Tibial artery (tissue), 4 donors: ENCODE measurements at regions not wholly inside any gene's neighbourhood (a gene's known extent, or its start where the extent isn't known, plus 50 kb on each side); places are given as distances from the start of the nearest gene placed in this dataset.

ENCODE experiments used
- DNase-seq, 2 donors: peaks; one replicate each; pipeline ENCODE4 v3.0.0-alpha.2; 2019
- H3K27ac ChIP-seq, 2 donors: fragments of 200-600 bp; sonication (generic) in 1 of 2; 1 replicate in 1 of 2; 2 replicates in 1 of 2; pipeline ENCODE4 v1.5.1; 2018 to 2019; ENCODE audit warnings: mild to moderate bottlenecking in 1 of 2
- H3K27me3 ChIP-seq, 2 donors: fragments of 200-600 bp; sonication (generic) in 1 of 2; one replicate each; pipeline versions ENCODE4 v1.5.1 to v1.6.0; 2016 to 2019
- H3K36me3 ChIP-seq, 3 donors: fragments of 200-600 bp; sonication (generic) in 2 of 3; one replicate each; pipeline ENCODE4 v1.5.1; 2016 to 2019; ENCODE audit warnings: mild to moderate bottlenecking in 2 of 3
- H3K4me1 ChIP-seq, 4 donors: fragments of 200-600 bp; sonication (generic) in 2 of 4; 1 replicate in 3 of 4; 2 replicates in 1 of 4; pipeline ENCODE4 v1.5.1; 2016 to 2019
- H3K4me3 ChIP-seq, 2 donors: fragments of 200-600 bp; sonication (generic) in 1 of 2; 1 replicate in 1 of 2; 2 replicates in 1 of 2; pipeline ENCODE4 v1.5.1; 2018 to 2019; ENCODE audit warnings: mild to moderate bottlenecking in 2 of 2
- H3K9me3 ChIP-seq, 3 donors: fragments of 200-600 bp; sonication (generic) in 1 of 3; one replicate each; pipeline ENCODE4 v1.5.1; 2016 to 2019
- CTCF ChIP-seq, 2 experiments: fragments of 200-600 bp in 1 of 2; fragments of 450-650 bp in 1 of 2; IDR thresholded peaks; one replicate each; pipeline ENCODE4 v1.5.1; 2017 to 2019; ENCODE audit warnings: antibody characterized with exemption in 2 of 2, mild to moderate bottlenecking in 1 of 2, moderate library complexity in 1 of 2
- intact Hi-C: fragments of 100-400 bp; cut with DNase I; formaldehyde crosslinking; loops from one replicate; pipeline ENCODE4 v1.15.0; 2023; ENCODE audit warnings: low total_unique reads

- H3K9me3 ChIP-seq, result no peaks in the 10 kb centered on the region
- no peaks in the 10 kb centered on the region for H3K27me3 ChIP-seq
- H3K36me3 ChIP-seq, result no peaks in the 10 kb centered on the region
- H3K4me1 ChIP-seq, result no peaks in the 10 kb centered on the region
- no peak overlapping the region for H3K27ac ChIP-seq
- no peak for DNase-seq
- TF ChIP-seq CTCF (IDR thresholded peaks at IDR 0.05), result no peak
- H3K4me3 ChIP-seq, result no peak overlapping the region
- intact Hi-C loops, result no loop called here
Observed at GRCh38 chr11:90606721-90607120, 383.9 kb upstream of the CHORDC1 start.

- Histone ChIP-seq H3K27ac (no peak overlapping the region), H3K4me3 (no peak overlapping the region), H3K4me1 (no peaks in the 10 kb centered on the region), H3K36me3 (no peaks in the 10 kb centered on the region), H3K9me3 (no peaks in the 10 kb centered on the region), H3K27me3 (no peaks in the 10 kb centered on the region)
- no peak for TF ChIP-seq CTCF (IDR thresholded peaks at IDR 0.05)
- DNase-seq, result no peak
- intact Hi-C loops, result no loop called here
Observed at GRCh38 chr11:90601261-90601660, 378.4 kb upstream of the CHORDC1 start.

GRCh38 chr11:90594658-90595057 lies 371.8 kb upstream of the CHORDC1 start:
- no peak overlapping the region for H3K4me3 ChIP-seq

GRCh38 chr11:90593099-90593498 lies 370.2 kb upstream of the CHORDC1 start:
- no peak overlapping the region for H3K4me3 ChIP-seq
- TF ChIP-seq CTCF (IDR thresholded peaks at IDR 0.05), result no peak
- no peaks in the 10 kb centered on the region for H3K27me3 ChIP-seq
- no peaks in the 10 kb centered on the region for H3K9me3 ChIP-seq
- intact Hi-C loops, result no loop called here
- H3K27ac ChIP-seq, result no peak overlapping the region
- no peaks in the 10 kb centered on the region for H3K4me1 ChIP-seq
- H3K36me3 ChIP-seq, result no peaks in the 10 kb centered on the region
- no peak for DNase-seq

More at GRCh38 chr11:90594658-90595057, 371.8 kb upstream of the CHORDC1 start:
- H3K36me3 ChIP-seq, result no peaks in the 10 kb centered on the region
- H3K27me3 ChIP-seq, result no peaks in the 10 kb centered on the region
- no peaks in the 10 kb centered on the region for H3K4me1 ChIP-seq
- no peaks in the 10 kb centered on the region for H3K9me3 ChIP-seq
- no peak for DNase-seq
- no peak for TF ChIP-seq CTCF (IDR thresholded peaks at IDR 0.05)
- intact Hi-C loops, result no loop called here
- no peak overlapping the region for H3K27ac ChIP-seq

- TF ChIP-seq CTCF (IDR thresholded peaks at IDR 0.05), result no peak
- intact Hi-C loops, result no loop called here
Observed at GRCh38 chr11:90590286-90590685, 367.4 kb upstream of the CHORDC1 start.

GRCh38 chr11:90589735-90590134 lies 366.9 kb upstream of the CHORDC1 start:
- no peaks in the 10 kb centered on the region for H3K36me3 ChIP-seq
- no peak for TF ChIP-seq CTCF (IDR thresholded peaks at IDR 0.05)
- H3K4me3 ChIP-seq, result no peak overlapping the region
- DNase-seq, result no peak
- H3K4me1 ChIP-seq, result no peaks in the 10 kb centered on the region
- intact Hi-C loops, result no loop called here
- H3K27ac ChIP-seq, result no peak overlapping the region
- no peaks in the 10 kb centered on the region for H3K9me3 ChIP-seq
- no peaks in the 10 kb centered on the region for H3K27me3 ChIP-seq

More at GRCh38 chr11:90590286-90590685, 367.4 kb upstream of the CHORDC1 start:
- Histone ChIP-seq H3K36me3 (no peaks in the 10 kb centered on the region), H3K9me3 (no peaks in the 10 kb centered on the region), H3K27me3 (no peaks in the 10 kb centered on the region), H3K4me3 (no peak overlapping the region), H3K4me1 (no peaks in the 10 kb centered on the region), H3K27ac (no peak overlapping the region)
- DNase-seq, result no peak
